Gastroesophageal sphincter (tissue), 4 donors: ENCODE measurements at regions not wholly inside any gene's neighbourhood (a gene's known extent, or its start where the extent isn't known, plus 50 kb on each side); places are given as distances from the start of the nearest gene placed in this dataset.

Experiments
- ATAC-seq: fragments of 150-250 bp; one replicate; pipeline ENCODE4 v1.9.1; 2016; ENCODE audit warnings: mild to moderate bottlenecking, moderate library complexity
- H3K27ac ChIP-seq, 4 donors: fragments of 200-600 bp; sonication (generic) in 3 of 4; 1 replicate in 3 of 4; 2 replicates in 1 of 4; pipeline ENCODE4 v1.5.1; 2016 to 2019
- H3K27me3 ChIP-seq: fragments of 200-600 bp; sonication (generic); one replicate; pipeline ENCODE4 v1.5.1; 2019
- H3K36me3 ChIP-seq, 2 donors: fragments of 200-600 bp; sonication (generic); one replicate each; pipeline ENCODE4 v1.5.1; 2019; ENCODE audit warnings: control low read depth in 1 of 2
- H3K4me1 ChIP-seq, 3 donors: fragments of 200-600 bp; sonication (generic); 1 replicate in 2 of 3; 2 replicates in 1 of 3; pipeline ENCODE4 v1.5.1; 2016 to 2019; ENCODE audit warnings: control low read depth in 2 of 3
- H3K4me3 ChIP-seq, 2 donors: fragments of 200-600 bp; sonication (generic); one replicate each; pipeline ENCODE4 v1.5.1; 2019; ENCODE audit warnings: mild to moderate bottlenecking in 1 of 2, moderate library complexity in 1 of 2
- H3K9me3 ChIP-seq, 3 donors: fragments of 200-600 bp; sonication (generic); one replicate each; pipeline ENCODE4 v1.5.1; 2017 to 2019; ENCODE audit warnings: control low read depth in 2 of 3
- CTCF ChIP-seq, 4 experiments: fragments of 200-600 bp in 2 of 4; fragments of 450-650 bp in 2 of 4; sonication (generic) in 1 of 4; IDR thresholded peaks; one replicate each; pipeline ENCODE4 v1.5.1; 2017 to 2019; ENCODE audit warnings: antibody characterized with exemption in 4 of 4, mild to moderate bottlenecking in 2 of 4, moderate library complexity in 2 of 4
- EP300 ChIP-seq: sonication (generic); formaldehyde crosslinking; IDR thresholded peaks from one replicate; pipeline ENCODE4 v1.6.1; 2017; ENCODE audit warnings: antibody characterized with exemption, mild to moderate bottlenecking
- POLR2A ChIP-seq, 2 donors: fragments of 450-650 bp; IDR thresholded peaks; one replicate each; pipeline ENCODE4 v1.6.1; 2017; ENCODE audit warnings: antibody characterized with exemption in 2 of 2, mild to moderate bottlenecking in 2 of 2, moderate library complexity in 1 of 2
- POLR2AphosphoS5 ChIP-seq: sonication (generic); formaldehyde crosslinking; IDR thresholded peaks from one replicate; pipeline ENCODE4 v1.6.1; 2017; ENCODE audit warnings: antibody characterized with exemption
- WGBS, 2 donors: methylation state at CpG; one replicate each; pipeline ENCODE4 v1.1.5; 2018; ENCODE audit warnings: low coverage in 1 of 2; 5-methylcytosine and 5-hydroxymethylcytosine counted together

- peaks cover 0 to 8% (median 0%) of the 10 kb centered on the region in 3 donors for H3K4me1 ChIP-seq
- TF ChIP-seq CTCF (IDR thresholded peaks at IDR 0.05) (no peak), POLR2AphosphoS5 (no peak), POLR2A (IDR thresholded peaks at IDR 0.05) (no peak)
- no peak overlapping the region for H3K27ac ChIP-seq
- no peak overlapping the region for H3K4me3 ChIP-seq
- ATAC-seq, result no peak
- no peaks in the 10 kb centered on the region for H3K27me3 ChIP-seq
- H3K36me3 ChIP-seq, result no peaks in the 10 kb centered on the region
- no peaks in the 10 kb centered on the region for H3K9me3 ChIP-seq
- 24 to 43% methylated on average over 5 of the region's 5 CpGs for WGBS, 2 donors
Measured at GRCh38 chr13:50444726-50445125, 398.8 kb downstream of the DLEU7 start.

DNA sequence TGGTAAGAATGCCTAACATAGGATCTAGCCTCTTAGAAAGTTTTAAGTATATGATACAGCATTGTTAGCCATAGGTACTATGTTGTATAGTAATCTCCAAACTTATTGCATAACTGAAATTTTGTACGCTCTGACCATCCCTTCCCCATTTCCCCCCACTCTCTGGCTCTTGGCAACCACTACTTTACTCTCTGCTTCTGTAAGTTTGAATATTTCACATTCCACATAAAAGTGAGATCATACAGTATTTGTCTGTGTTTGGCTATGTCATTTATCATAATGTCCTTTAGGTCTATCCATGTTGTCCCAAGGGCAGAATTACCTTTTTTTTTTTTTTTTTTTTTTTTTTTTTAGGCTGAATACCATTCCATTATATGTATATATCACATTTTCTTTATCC lies 396.9 kb downstream of the DLEU7 start:
- WGBS, 2 donors, result 69 to 71% methylated on average over 1 of the region's 1 CpG

GRCh38 chr13:50448535-50448998 lies 394.9 kb downstream of the DLEU7 start:
- Histone ChIP-seq H3K27ac (no peak overlapping the region), H3K4me3 (no peak overlapping the region), H3K27me3 (no peaks in the 10 kb centered on the region), H3K36me3 (no peaks in the 10 kb centered on the region), H3K4me1 (peaks cover 0 to 15% (median 3%) of the 10 kb centered on the region in 3 donors), H3K9me3 (no peaks in the 10 kb centered on the region)
- TF ChIP-seq EP300 (no peak), POLR2A (IDR thresholded peaks at IDR 0.05) (no peak), CTCF (IDR thresholded peaks at IDR 0.05) (no peak), POLR2AphosphoS5 (no peak)
- WGBS, 2 donors, result 60% methylated on average over 1 of the region's 1 CpG; no CpG with 5 or more reads in 1 of the 2 donors
- no peak for ATAC-seq

More for the DNA sequence above, 396.9 kb downstream of the DLEU7 start:
- Histone ChIP-seq H3K4me1 (peaks cover 0 to 8% (median 0%) of the 10 kb centered on the region in 3 donors), H3K9me3 (no peaks in the 10 kb centered on the region), H3K27me3 (no peaks in the 10 kb centered on the region), H3K36me3 (no peaks in the 10 kb centered on the region), H3K4me3 (no peak overlapping the region), H3K27ac (no peak overlapping the region)
- no peak for TF ChIP-seq CTCF (IDR thresholded peaks at IDR 0.05)
- no peak for TF ChIP-seq POLR2AphosphoS5
- no peak for TF ChIP-seq POLR2A (IDR thresholded peaks at IDR 0.05)
- no peak for TF ChIP-seq EP300
- ATAC-seq, result no peak

GRCh38 chr13:50449465-50449864 lies 394.0 kb downstream of the DLEU7 start:
- TF ChIP-seq POLR2AphosphoS5 (no peak), CTCF (IDR thresholded peaks at IDR 0.05) (no peak), EP300 (no peak), POLR2A (IDR thresholded peaks at IDR 0.05) (no peak)
- Histone ChIP-seq H3K27ac (no peak overlapping the region), H3K4me1 (peaks cover 0 to 21% (median 3%) of the 10 kb centered on the region in 3 donors), H3K9me3 (no peaks in the 10 kb centered on the region), H3K36me3 (no peaks in the 10 kb centered on the region), H3K27me3 (no peaks in the 10 kb centered on the region), H3K4me3 (no peak overlapping the region)
- no peak for ATAC-seq
- WGBS, 2 donors, result 91 to 100% methylated on average over 2 of the region's 2 CpGs

- no peak for ATAC-seq
- Histone ChIP-seq H3K4me1 (peaks cover 0 to 14% (median 3%) of the 10 kb centered on the region in 3 donors), H3K9me3 (no peaks in the 10 kb centered on the region), H3K36me3 (no peaks in the 10 kb centered on the region), H3K27me3 (no peaks in the 10 kb centered on the region), H3K27ac (no peak overlapping the region), H3K4me3 (no peak overlapping the region)
- TF ChIP-seq CTCF (IDR thresholded peaks at IDR 0.05) (no peak), EP300 (no peak), POLR2A (IDR thresholded peaks at IDR 0.05) (no peak), POLR2AphosphoS5 (no peak)
- WGBS, 2 donors, result 88 to 100% methylated on average over 1 to 2 of the region's 2 CpGs
Measured at GRCh38 chr13:50450279-50450678, 393.2 kb downstream of the DLEU7 start.
